Sciatic nerve (tissue), 2 donors: ENCODE measurements at regions not wholly inside any gene's neighbourhood (a gene's known extent, or its start where the extent isn't known, plus 50 kb on each side); places are given as distances from the start of the nearest gene placed in this dataset.

Source experiments
- ATAC-seq: fragments of 200-7000 bp; cut with Tn5 transposase; one replicate; pipeline ENCODE4 v1.9.1; 2020; ENCODE audit warnings: mild to moderate bottlenecking, moderate library complexity
- DNase-seq: peaks from one replicate; pipeline ENCODE4 v3.0.0-alpha.2; 2020; ENCODE audit warnings: low spot score
- intact Hi-C: fragments of 100-400 bp; cut with DNase I; formaldehyde crosslinking; loops from one replicate; pipeline ENCODE4 v1.14.2; 2022
- donor health status: DM: no; HTN: no; CAD: no.
- donor health status: DM: no; HTN: no; CAD: no.

DNA sequence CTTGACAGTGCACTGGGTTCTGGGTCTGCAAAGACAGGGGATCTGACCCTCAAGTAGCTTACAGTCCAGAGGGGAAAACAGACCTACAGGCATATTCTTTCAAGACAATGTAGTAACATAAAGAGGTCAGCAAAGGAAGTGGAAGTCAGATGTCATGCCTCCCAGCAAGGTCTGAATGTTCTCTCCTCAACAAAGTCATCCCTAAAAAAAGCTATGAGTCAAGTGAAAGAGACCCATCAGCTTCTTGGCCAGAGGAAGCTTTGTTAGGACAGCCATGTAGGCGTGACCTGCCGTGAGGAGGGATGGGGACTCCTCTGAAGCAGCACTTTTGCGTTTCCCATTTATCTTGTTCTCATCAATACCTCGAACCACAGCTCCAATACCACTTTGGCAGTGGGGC, 331.6 kb upstream of the NR2F2 start:
- ATAC-seq: no peak
- intact Hi-C loops: no loop called here
- no peak for DNase-seq

DNA sequence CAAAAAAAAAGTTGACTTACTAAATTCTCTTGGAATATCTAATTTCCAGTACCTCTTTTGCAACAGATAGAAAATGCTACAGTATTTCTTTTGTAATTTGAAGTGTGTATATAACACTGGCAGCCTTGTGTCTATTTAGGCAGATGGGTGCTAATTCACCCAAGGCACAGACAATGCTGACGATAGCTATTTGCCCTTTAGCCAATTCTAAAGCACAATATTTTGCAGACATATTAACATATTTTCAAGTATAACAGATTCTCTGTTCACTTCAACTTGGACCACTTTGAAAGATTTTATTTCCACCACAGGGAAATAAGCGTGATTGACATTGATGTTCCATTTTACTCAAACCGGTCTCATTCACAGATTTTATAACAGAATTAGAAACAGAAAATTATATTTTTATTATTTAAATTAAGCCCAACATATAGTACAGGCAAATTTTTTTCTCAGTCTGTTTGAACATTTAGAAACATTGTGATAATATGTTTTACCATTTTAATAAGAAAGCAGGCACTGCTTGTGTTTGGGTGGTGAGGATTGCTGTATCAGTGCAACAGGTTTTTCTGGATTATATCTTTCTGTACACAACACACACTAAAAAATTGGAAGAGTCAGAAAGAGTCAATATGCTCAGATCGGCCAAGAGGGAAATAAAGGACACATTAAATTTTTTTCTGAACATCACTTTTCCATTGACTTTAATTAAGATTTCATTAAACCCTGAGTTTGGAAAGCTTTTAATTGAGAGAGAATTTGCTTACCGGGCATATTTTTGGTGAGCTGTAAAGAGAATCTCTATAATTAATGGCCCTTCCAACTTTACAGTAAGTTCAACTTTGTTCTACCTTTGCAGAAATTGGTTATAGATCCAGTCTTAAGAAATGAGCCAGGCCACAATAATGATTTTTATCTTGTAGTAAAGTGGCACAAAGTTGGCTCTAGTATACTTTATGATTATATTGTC, 327.3 kb upstream of the NR2F2 start:
- intact Hi-C loops: no loop called here
- no peak for DNase-seq
- no peak for ATAC-seq

- intact Hi-C loops: no loop called here
- ATAC-seq (no peak), DNase-seq (no peak)
These were observed 324.6 kb upstream of the NR2F2 start for GRCh38 chr15:96005906-96006305.

DNA sequence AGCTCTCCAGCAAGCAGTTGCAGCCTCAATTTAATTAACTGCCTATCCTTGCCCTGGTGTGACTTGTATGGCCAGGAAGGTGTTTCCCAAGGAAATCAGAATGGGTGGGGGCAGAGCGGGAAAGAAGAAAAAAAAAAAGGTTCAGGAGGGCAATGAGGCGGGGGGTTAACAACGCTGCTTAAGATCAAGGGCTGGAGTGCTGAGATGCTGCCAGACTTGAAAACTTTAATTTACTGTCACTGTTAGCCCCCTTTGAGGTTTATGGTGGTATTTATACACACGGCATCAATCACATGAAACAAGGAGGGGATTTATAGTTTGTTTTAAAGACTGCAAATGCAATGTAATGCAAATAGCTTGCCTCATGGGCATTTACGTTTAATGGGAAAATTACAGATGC, 319.4 kb upstream of the NR2F2 start:
- intact Hi-C loops: no loop called here
- DNase-seq (no peak), ATAC-seq (no peak)

DNA sequence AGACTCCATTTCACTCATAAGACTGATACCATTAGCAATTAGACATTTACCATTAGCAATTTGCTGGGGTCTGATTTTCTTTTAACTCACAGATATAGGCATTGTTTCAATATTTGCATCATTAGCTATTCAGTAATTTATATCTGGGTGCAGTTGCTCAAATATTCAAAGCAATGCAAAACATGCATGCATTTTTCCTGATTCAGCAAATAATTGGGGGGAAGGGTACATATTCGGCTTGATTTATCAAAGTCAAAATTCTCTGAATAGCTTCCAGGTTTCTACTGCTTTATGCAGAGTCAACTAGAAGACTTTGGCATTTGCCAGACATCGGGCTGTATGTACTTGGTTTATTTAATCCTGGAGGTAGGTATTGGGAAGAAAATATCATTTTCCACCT, 315.6 kb upstream of the NR2F2 start:
- no peak for ATAC-seq
- intact Hi-C loops: no loop called here
- DNase-seq: no peak

DNA sequence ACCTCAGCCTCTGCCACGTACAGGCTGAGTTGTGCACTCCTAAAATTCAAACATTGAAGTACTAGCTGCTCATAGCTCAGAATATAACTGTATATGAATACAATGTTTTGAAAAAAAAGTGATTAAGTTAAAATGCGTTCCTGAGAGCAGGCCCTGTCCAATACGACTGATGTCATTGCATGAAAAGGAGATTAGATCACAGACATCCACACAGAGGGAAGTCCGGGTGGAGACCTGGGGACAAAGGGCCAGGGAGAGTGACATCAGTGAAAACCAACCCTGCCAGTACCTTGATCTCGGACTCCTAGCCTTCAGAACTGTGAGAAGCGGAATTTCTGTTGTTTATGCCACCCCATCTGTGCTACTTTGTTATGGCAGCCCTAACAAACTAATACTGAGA, 311.4 kb upstream of the NR2F2 start:
- DNase-seq (no peak), ATAC-seq (no peak)
- intact Hi-C loops: no loop called here

- ATAC-seq: peak; percentile 48
- DNase-seq: no peak
- intact Hi-C loops: no loop called here
These were observed 310.4 kb upstream of the NR2F2 start for GRCh38 chr15:96020133-96020532.

DNA sequence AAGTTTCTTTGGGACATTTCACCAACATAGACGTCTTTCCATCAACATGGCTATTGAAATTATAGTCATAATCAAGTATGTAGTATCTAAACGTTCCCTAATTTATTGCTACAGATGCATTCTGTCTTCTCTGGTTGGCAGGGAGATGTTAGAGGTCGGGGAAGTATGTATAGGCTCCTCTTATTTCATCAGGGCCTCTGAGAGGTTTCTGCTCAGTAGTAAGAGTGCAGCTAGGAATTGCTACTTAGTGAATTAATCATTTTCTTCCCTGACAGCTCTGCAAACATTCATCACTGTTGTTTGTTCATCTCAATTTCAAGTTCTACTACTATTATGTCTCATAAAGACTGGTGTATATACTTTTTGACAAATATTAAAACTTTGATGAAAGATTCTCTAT, 309.7 kb upstream of the NR2F2 start:
- ATAC-seq (no peak), DNase-seq (no peak)
- intact Hi-C loops: no loop called here

- ATAC-seq (no peak), DNase-seq (no peak)
- intact Hi-C loops: no loop called here
These were observed 307.4 kb upstream of the NR2F2 start for GRCh38 chr15:96023081-96023480.

DNA sequence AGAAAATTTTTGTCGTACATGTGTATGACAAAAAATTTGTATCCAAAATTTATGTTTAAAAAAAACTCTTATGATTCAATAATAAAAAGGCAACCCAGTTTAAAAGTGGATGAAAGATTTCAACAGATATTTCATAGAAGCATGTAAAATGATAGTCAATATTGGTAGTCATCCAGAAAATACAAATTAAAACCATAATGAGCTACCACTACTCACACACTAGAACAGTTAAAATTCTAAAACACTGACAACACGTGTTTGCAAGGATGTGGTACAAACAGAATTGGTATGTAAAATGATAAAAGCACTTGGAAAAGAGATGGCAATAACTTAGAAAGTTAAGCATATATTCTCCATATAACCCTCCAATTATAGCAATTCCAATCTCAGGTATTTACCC, 303.0 kb upstream of the NR2F2 start:
- no peak for DNase-seq
- intact Hi-C loops: no loop called here
- ATAC-seq: no peak

- ATAC-seq (no peak), DNase-seq (no peak)
- intact Hi-C loops: no loop called here
These were observed 301.9 kb upstream of the NR2F2 start for GRCh38 chr15:96028620-96029019.

GRCh38 chr15:96029172-96029571, 301.3 kb upstream of the NR2F2 start:
- intact Hi-C loops: no loop called here
- no peak for ATAC-seq

DNA sequence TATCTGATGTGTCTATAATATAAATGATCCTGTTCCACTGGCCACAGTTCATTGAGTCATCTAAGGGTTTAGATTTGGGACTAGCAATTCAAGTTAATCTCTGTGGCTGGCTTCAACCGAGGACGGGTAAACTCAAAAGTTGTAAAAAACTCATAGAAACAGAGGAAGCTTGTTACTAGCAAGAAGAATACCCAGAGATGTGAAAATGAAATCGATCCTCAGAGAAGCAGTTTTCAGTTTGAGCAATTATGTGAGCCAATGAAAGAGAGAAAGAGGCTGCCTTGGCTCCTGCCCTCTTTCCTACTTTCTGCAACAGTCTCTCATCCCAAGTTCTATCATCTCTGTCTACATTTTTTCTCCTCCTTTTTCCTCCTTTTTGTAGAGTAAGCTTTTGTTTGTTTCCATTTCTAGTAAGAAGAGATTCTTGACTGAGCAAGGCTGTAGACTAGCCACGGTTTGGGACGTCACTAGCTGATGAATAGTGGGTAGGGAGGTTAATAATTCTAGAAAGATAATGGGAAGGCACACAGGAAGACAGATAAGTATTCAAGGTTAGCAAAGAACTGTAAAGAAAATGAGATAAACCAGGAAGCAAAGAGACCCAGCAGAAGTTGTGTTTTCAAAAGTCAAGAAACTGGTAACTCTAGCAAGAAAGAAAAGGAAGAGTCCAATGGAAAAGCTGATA, 298.9 kb upstream of the NR2F2 start:
- ATAC-seq: no peak
- intact Hi-C loops: no loop called here
- no peak for DNase-seq

More at GRCh38 chr15:96029172-96029571, 301.3 kb upstream of the NR2F2 start:
- DNase-seq: no peak

GRCh38 chr15:96035091-96035490, 295.4 kb upstream of the NR2F2 start:
- no peak for ATAC-seq
- DNase-seq: no peak
- intact Hi-C loops: no loop called here

DNA sequence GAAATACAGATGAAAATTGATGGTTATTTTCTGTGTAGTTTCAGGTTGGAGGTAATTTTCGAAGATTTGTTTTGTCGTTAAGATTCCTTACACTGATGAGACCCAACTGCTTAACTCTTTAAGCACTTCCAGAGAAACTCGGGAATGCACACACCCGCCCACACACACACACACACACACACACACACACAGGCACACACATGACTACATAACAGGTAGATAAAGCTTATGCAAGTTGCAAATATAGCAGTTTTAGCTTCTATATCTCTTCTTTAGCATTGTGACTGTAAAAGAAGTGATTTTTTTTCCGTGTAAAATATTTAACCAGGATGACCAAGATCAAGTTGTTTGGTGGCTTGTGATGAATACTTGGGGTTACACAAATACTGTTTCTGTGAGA, 294.9 kb upstream of the NR2F2 start:
- intact Hi-C loops: no loop called here
- no peak for DNase-seq
- ATAC-seq: no peak

- DNase-seq: no peak
- intact Hi-C loops: no loop called here
- ATAC-seq: no peak
These were observed 292.9 kb upstream of the NR2F2 start for GRCh38 chr15:96037584-96037983.

DNA sequence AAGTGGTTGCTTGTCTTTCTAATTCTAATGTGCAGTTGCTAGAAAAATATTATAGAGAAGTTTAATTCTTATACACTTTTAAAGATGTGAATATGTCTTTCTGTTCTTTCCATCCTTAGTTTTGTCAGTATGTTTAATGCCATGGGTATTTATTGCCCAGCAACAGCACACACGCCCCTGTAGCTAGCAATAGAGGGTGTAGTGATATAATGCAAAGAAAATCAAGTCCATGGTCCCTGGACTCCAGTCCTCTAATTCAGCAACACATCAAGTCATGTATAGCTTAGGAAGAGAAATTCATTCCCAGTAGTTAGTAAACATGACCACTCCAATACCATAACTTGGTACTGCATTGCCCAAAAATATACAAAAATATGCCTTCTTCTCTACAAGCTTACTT, 292.4 kb upstream of the NR2F2 start:
- no peak for ATAC-seq
- DNase-seq: no peak
- intact Hi-C loops: no loop called here

DNA sequence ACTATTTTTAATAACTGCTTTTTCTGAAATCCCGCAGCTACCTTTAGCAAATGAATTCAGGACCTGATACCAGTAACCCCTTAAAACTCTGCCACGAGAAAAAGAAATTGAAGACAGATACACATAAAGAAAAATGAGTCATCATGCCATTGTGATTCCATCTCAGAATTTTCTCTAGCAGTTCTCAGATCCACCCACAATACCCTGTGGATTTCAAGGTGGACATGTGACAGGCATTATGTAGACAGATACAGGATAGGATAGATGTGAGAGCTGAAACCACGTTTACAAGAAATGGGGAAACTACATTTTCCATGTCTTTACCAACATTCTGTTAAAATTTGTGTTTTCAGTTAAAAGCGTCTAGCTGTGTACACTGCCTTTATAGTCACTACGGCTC, 291.9 kb upstream of the NR2F2 start:
- DNase-seq (no peak), ATAC-seq (no peak)
- intact Hi-C loops: no loop called here

DNA sequence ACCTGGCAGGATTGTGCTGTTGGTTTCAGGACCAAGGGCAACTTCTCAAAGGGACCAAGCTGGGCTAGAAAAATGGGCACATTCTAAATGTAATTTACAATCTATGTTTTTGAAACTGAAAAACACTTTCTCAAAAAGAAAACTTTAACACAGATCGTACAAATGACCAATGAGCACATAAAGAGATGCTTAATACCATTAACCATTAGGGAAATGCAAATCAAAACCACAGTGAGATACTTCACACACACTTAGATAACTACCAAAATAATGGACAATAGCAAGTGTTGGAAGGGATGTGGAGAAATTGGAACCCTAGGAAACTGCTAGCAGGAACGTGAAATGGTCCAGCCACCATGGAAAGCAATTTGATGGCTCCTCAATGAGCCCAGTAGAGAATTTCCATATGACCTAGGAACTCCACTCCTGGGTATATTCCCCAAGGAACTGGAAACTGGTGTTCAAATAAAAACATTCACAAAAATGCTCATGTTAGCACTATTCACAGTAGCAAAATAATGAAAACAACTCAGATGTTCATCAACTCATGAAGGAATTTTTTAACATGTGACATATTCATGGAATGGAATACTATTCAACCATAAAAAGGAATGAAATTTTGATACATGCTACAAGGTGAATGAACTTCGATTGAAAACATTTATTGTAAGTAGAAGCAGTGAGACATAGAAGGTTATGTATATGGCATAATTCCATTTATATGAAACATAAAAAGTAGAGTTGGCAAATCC, 288.3 kb upstream of the NR2F2 start:
- intact Hi-C loops: no loop called here
- DNase-seq (no peak), ATAC-seq (no peak)

- intact Hi-C loops: no loop called here
- DNase-seq (no peak), ATAC-seq (no peak)
These were observed 287.7 kb upstream of the NR2F2 start for GRCh38 chr15:96042734-96043224.
